GM12878 (cell line): ENCODE measurements at regions not wholly inside any gene's neighbourhood (a gene's known extent, or its start where the extent isn't known, plus 50 kb on each side); places are given as distances from the start of the nearest gene placed in this dataset.

Experiments used
- CTCF ChIP-seq, 3 experiments: IDR thresholded peaks in 2 of 3; conservative IDR thresholded peaks in 1 of 3; 2 replicates each; pipeline ENCODE4 v1.5.1; 2011; ENCODE audit warnings: low read depth in 3 of 3, low read length in 3 of 3, mild to moderate bottlenecking in 3 of 3, control low read depth in 2 of 3, moderate library complexity in 2 of 3, inconsistent platforms in 1 of 3, mixed read lengths in 1 of 3; ENCODE audit not compliant: control insufficient read depth in 2 of 3, insufficient read depth in 1 of 3; ENCODE audit errors: extremely low read depth in 1 of 3
- EP300 ChIP-seq, 2 experiments: fragments of 150-350 bp in 1 of 2; IDR thresholded peaks; 2 replicates each; pipeline ENCODE4 v1.6.1; 2011 to 2012; ENCODE audit warnings: low read depth in 2 of 2, low read length in 2 of 2, borderline replicate concordance in 1 of 2, improper control_type of control experiment in 1 of 2, inconsistent platforms in 1 of 2; ENCODE audit not compliant: control insufficient read depth in 1 of 2
- POLR2AphosphoS5 ChIP-seq: IDR thresholded peaks from 2 replicates; pipeline ENCODE4 v1.6.1; 2011; ENCODE audit warnings: mild to moderate bottlenecking, low read length, inconsistent platforms

GRCh38 chrX:39000802-39001201 lies 199.5 kb downstream of the MID1IP1 start:
- TF ChIP-seq EP300 (IDR thresholded peaks at IDR 0.05; ENCODE audit: borderline replicate concordance in 1 of 2, control insufficient read depth in 1 of 2, low read depth in 2 of 2, low read length in 2 of 2) (no peak), POLR2AphosphoS5 (no peak), CTCF (IDR thresholded peaks at IDR 0.05 in 2 of 3, conservative IDR thresholded peaks at IDR 0.05 in 1 of 3; ENCODE audit: control insufficient read depth in 2 of 3, extremely low read depth in 1 of 3, insufficient read depth in 1 of 3, low read depth in 3 of 3, low read length in 3 of 3) (no peak)
